OCI-LY7 (cell line): ENCODE measurements at regions not wholly inside any gene's neighbourhood (a gene's known extent, or its start where the extent isn't known, plus 50 kb on each side); places are given as distances from the start of the nearest gene placed in this dataset.

Experiments used
- EZH2phosphoT487 ChIP-seq: fragments of 200-600 bp; sonication (generic); IDR thresholded peaks from 2 replicates; pipeline ENCODE4 v1.6.1; 2018; ENCODE audit warnings: low read depth, borderline replicate concordance, mild to moderate bottlenecking, mixed run types, antibody characterized with exemption, low read length, moderate library complexity, mixed read lengths
- TF ChIP-seq, protein P1 (sequence below): fragments of 200-600 bp; sonication (generic); conservative IDR thresholded peaks from 2 replicates; pipeline ENCODE4 v1.5.1; 2014; ENCODE audit warnings: mild to moderate bottlenecking, antibody characterized with exemption, low read length, moderate library complexity, mixed read lengths

DNA sequence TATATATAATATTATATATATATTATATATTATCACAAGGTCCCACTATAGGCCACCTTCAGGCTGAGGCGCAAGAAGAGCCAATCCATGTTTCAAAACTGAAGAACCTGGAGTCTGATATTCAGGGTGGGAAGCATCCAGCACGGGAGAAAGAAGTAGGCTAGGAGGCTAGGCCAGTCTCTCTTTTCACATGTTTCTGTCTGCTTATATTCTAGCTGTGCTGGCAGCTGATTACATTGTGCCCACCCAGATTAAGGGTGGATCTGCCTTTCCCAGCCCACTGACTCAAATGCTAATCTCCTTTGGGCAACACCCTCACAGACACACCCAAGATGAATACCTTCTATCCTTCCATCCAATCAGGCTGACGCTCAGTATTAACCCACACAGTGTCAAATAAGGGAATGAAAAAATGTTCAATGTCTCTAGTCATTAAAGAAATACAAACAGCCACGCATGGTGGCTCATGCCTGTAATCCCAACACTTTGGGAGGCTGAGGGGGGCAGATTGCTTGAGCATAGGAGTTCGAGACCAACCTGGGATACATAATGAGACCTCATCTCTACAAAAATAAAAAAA lies 135.4 kb upstream of the PCBD1 start:
- no peak for TF ChIP-seq EZH2phosphoT487
- TF ChIP-seq, protein P1, sequence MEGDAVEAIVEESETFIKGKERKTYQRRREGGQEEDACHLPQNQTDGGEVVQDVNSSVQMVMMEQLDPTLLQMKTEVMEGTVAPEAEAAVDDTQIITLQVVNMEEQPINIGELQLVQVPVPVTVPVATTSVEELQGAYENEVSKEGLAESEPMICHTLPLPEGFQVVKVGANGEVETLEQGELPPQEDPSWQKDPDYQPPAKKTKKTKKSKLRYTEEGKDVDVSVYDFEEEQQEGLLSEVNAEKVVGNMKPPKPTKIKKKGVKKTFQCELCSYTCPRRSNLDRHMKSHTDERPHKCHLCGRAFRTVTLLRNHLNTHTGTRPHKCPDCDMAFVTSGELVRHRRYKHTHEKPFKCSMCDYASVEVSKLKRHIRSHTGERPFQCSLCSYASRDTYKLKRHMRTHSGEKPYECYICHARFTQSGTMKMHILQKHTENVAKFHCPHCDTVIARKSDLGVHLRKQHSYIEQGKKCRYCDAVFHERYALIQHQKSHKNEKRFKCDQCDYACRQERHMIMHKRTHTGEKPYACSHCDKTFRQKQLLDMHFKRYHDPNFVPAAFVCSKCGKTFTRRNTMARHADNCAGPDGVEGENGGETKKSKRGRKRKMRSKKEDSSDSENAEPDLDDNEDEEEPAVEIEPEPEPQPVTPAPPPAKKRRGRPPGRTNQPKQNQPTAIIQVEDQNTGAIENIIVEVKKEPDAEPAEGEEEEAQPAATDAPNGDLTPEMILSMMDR, result no peak
